NCI-H748 (cell line): ENCODE measurements at regions not wholly inside any gene's neighbourhood (a gene's known extent, or its start where the extent isn't known, plus 50 kb on each side); places are given as distances from the start of the nearest gene placed in this dataset.

ENCODE experiments used
- DNase-seq: peaks from one replicate; lab custom pipeline; 2025; ENCODE audit not compliant: unreplicated experiment; lab: John Stamatoyannopoulos, UW

GRCh38 chr9:20048437-20048836, 259.6 kb upstream of the SLC24A2 start:
- DNase-seq = no peak

- DNase-seq = no peak
Observed at GRCh38 chr9:20044686-20045085, 255.8 kb upstream of the SLC24A2 start.

- no peak for DNase-seq
Observed at GRCh38 chr9:20043461-20043860, 254.6 kb upstream of the SLC24A2 start.

GRCh38 chr9:20043035-20043434, 254.2 kb upstream of the SLC24A2 start:
- DNase-seq = no peak

GRCh38 chr9:20042128-20042711, 253.4 kb upstream of the SLC24A2 start:
- no peak for DNase-seq

GRCh38 chr9:20041697-20042081, 252.9 kb upstream of the SLC24A2 start:
- peak; percentile 96 for DNase-seq

- DNase-seq = peak; percentile 92
Observed at GRCh38 chr9:20040991-20041696, 252.3 kb upstream of the SLC24A2 start.

GRCh38 chr9:20037699-20038098, 248.9 kb upstream of the SLC24A2 start:
- DNase-seq = no peak

GRCh38 chr9:20033511-20033910, 244.7 kb upstream of the SLC24A2 start:
- DNase-seq = no peak

- DNase-seq = peak; percentile 18
Observed at GRCh38 chr9:20032413-20033006, 243.7 kb upstream of the SLC24A2 start.

GRCh38 chr9:20031836-20032235, 243.0 kb upstream of the SLC24A2 start:
- peak; percentile 10 for DNase-seq

- no peak for DNase-seq
Observed at GRCh38 chr9:20030671-20031070, 241.8 kb upstream of the SLC24A2 start.

- no peak for DNase-seq
Observed at GRCh38 chr9:20030221-20030620, 241.4 kb upstream of the SLC24A2 start.

GRCh38 chr9:20028849-20029231, 240.0 kb upstream of the SLC24A2 start:
- DNase-seq = no peak

- no peak for DNase-seq
Observed at GRCh38 chr9:20028192-20028848, 239.5 kb upstream of the SLC24A2 start.

GRCh38 chr9:20023961-20024571, 235.2 kb upstream of the SLC24A2 start:
- DNase-seq = no peak

- DNase-seq = no peak
Observed at GRCh38 chr9:20023210-20023905, 234.5 kb upstream of the SLC24A2 start.

- DNase-seq = no peak
Observed at GRCh38 chr9:20022410-20022809, 233.6 kb upstream of the SLC24A2 start.

- no peak for DNase-seq
Observed at GRCh38 chr9:20016611-20017010, 227.8 kb upstream of the SLC24A2 start.

- no peak for DNase-seq
Observed at GRCh38 chr9:20015427-20015931, 226.6 kb upstream of the SLC24A2 start.

- no peak for DNase-seq
Observed at GRCh38 chr9:20014168-20014567, 225.3 kb upstream of the SLC24A2 start.
